Stimulated activated CD8-positive, alpha-beta memory T cell treated with anti-CD3 and anti-CD28 coated beads, Interleukin-7, amount 100 ng/mL, for 24 hours (primary cell): ENCODE measurements at regions not wholly inside any gene's neighbourhood (a gene's known extent, or its start where the extent isn't known, plus 50 kb on each side); places are given as distances from the start of the nearest gene placed in this dataset.

Experiments
- DNase-seq: peaks from one replicate; pipeline ENCODE4 v3.0.0-alpha.2; 2020; ENCODE audit warnings: low read depth

DNA sequence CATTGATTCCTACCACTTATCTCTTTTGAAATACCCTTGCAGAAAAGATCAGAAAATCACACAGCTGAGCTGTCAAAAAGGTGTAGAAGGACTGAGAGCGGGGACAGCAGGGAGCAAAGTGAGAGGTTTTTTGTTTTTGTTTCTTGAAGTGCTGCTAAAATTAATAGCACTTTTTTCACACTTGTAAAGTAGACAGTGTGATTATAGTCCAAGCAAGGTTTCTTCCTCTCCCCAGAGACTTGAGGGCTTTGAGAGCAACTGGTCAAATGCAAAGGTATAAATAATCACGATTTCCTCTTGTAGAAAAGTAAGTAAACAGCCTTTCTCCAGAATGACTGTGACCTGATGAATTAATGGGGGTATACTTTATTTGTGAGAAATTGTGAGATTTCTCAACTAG, 326.9 kb downstream of the ZNF608 start:
- DNase-seq = no peak

DNA sequence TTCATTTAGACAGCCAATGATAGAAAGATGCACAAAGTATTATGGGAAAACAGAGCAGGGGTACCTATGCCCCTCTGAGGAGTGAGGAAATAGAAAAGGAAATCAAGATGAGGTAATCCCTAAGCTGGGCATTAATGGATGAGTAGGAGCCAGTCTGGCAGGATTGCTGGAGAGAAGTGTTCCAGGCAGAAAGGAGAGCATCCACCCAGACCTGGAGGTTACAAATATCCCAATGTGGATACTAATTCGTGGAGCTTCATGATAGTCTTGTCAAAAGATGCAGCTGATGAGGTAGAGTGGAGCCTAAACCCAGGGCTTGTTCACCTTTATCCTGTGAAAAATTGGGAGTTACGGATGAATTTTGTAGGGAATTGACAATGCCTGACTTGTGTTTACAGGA, 328.0 kb downstream of the ZNF608 start:
- no peak for DNase-seq

DNA sequence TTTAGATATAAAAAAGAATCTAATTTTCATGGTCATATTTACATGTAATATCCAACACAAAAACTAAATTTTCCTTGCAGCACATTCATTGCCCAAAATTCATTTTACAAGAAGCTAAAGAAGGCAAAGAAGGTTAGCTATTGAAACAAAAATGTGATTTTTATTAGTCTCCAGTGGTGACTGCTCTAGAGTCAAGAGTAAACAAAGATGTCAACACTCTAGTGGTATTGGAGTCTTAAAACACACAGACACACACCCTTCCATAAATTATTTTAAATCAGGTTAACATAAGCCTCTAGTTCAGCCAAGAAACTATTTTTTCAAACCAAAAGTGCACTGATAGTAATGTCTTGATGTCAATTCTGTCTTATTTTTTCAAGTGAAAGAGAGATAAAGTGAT, 329.2 kb downstream of the ZNF608 start:
- no peak for DNase-seq

DNA sequence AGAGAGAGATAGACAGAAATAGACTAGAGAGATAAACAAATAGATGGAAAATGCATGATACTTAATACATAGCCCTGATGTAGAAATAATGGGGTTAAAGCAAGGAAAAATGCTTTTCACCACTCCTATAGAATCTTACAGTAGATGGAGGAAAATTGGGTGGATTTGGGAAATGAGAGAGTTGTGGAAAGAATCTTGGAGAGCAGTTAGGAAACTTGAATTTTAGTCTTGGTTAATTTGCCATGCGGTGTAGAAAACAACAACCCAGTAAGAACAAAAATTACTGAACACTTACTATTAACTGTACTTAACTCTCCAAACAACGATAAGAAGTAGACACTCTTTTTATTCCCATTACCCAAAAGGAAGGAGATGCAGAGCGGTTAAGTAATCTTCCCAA, 329.8 kb downstream of the ZNF608 start:
- no peak for DNase-seq

DNA sequence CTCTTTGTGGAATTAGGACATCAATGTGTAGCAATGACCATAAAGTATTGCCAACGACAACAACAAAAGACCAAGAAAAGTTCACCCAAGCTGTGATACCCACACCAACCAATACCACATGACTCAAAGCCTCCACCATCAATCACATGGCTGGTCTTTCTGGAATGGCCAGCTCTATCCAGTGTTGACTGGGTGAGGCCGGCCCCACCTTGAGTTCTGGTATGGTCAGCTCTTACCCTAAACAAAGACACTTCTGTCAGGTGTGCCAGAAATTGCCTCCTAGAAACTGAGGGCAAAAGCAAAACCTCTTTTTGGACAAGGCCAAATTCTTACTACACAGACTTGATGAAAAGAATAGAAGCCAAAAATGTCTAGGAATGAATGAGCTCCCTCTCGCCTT, 331.5 kb downstream of the ZNF608 start:
- DNase-seq = no peak

DNA sequence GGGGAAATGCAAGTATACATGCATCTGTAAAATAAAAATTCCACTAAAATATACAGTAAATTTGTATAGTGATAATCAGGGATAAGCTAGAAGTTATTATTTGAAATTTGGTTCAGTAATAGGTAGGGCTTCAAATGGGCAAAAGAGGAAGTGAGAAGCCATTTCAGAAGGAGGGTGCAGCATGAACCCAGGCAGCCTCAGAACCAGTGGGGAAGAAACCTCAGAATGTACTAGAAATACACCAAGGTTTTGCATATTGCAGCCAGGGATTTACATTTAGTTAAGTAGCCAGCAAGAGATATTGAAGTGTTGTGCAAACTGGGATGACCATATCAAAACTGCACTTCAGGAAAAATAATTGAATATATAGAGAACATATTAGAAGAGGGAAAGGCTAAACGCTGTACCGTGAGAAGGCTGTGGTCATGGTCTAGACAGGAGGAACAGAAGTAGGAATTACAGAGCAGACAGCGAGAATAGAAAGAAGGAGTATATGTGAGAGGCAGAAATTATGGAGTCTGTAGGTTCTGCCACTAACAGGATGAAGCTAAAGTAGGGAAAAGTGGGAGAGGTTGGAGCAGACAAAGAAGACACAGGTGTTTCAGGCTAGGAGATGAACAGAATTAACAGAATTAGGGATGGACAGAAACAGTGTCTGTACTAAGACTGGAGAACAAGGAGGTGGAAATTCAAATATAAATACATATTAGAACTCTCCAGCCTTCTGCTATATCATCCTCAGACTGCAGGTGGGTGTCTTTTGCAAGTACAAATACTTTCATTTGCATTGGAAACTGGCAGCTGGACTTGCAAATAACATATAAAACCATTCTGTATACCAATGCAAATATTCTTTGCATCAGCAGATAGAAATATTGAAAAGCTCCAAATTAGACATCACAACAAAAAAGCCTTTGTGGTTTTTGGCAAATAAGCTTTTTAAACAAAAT, 335.6 kb downstream of the ZNF608 start:
- no peak for DNase-seq

DNA sequence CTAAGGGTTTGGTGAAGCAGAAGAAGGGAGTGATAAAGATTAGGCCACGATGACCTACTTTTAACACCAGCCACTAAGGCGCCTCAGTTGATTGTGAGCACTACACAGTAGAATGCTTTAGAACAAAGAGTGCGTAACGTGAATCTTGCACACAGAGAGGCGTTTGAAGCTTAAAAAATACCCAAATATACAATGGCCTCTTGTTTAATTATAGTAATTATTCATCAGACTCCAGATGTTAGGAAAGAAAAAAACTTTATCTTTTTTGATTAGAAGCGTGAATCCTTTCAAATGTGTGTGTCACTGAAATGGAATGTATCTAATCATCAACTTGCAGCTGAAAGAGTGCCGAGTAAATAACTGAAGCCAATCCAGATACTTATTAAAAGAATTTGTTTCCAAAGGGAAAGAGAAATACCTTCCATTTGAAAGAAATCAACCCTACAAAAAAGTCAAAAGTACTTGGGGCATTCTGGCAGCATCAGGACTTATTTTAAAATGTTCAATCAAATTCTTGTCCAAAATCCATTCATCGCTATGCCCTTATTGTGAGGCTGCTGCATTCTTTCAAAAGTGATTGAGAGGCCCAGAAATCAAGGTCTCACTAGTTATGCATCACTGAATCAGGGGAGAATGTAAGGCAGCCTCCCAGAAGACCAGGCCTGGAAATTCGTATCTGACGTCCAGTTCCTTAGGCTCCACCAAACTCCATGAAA, 337.5 kb downstream of the ZNF608 start:
- DNase-seq = no peak

DNA sequence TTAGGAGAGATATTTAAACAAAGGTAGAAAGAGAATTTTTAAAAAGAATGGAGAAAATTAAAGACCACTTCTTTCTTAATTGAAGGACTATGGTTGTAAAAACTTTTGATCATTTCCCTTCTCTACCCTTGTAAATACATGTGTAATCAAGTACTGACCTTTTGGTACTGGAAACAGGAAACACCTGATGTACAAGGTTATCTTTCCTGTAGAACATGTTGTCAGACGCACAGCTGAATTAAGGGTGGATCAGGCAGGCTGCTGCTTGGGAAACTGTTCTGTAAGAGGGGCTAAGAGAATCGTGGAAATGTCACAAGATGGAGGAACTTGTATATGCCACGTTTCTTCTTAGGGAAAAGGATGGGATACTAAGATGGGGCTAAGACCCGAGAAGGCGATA, 341.6 kb downstream of the ZNF608 start:
- DNase-seq = no peak

DNA sequence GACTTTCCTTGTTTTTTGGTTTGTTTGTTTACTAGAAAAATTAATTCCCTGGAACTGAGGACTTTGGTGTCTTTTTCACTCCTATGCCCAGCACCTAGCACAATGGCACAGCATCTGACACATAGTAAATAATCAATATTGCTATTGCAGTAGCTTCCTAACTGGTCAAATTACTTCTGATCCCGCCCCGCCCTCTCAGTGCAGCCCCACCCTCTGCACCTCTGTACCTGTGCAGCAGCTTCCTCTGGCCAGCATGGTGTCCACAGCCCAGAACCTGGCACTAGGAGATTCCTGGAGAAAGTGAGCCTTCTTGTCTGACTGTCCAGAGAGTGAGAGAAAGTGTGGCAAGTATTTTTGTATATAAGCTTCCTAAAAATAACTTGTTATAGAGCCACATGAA, 343.2 kb downstream of the ZNF608 start:
- no peak for DNase-seq

DNA sequence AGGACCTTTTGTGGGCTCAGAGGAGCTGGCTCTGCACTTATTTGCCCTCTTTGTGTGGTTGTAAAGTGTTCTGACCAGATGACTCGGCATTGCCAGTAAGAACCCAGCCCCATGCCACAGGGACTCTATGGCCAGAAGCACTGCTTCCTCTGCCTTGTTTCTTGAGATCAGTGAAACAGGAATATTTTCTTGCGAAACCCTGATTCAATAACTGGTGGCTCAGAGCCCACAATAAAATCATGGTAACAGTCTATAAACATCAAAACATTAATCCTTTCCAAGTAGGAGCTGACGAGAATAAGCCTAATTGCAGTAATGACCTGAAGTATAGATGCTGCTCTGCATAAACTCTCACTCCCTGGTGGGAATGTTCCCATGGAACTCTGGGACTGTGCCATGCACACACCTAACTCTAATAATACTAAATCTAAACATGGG, 344.3 kb downstream of the ZNF608 start:
- no peak for DNase-seq

DNA sequence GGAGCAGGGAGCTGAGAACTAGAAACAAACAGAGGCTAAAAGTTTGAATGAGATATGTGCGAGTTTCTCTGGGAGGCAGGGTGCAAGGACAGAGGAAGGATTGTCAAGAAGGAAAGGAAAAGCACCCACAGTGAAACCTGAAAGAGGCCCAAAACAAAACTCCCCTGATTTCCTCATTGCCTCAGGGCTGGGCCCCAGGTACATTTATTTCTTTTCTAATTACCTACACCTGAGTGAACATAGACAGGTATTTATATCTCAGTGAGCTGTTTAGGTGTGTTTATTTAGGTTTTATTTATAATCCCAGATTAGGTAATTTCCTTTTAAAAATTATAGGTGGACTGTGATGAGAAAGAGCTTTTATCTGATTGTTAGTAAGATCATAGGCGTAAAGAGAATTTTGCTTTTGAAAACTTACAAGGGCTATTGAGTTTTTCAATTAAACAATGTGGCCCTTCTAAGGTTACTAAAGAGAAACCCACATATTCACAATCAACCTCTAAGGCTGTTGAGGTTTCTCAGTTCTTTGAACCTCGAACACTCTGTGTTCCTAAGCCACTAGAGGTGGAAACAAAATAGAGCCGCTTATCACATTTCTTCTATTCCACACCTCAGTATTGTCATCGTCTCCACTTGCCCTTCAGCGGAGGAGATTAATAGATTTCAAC, 344.8 kb downstream of the ZNF608 start:
- DNase-seq = no peak

DNA sequence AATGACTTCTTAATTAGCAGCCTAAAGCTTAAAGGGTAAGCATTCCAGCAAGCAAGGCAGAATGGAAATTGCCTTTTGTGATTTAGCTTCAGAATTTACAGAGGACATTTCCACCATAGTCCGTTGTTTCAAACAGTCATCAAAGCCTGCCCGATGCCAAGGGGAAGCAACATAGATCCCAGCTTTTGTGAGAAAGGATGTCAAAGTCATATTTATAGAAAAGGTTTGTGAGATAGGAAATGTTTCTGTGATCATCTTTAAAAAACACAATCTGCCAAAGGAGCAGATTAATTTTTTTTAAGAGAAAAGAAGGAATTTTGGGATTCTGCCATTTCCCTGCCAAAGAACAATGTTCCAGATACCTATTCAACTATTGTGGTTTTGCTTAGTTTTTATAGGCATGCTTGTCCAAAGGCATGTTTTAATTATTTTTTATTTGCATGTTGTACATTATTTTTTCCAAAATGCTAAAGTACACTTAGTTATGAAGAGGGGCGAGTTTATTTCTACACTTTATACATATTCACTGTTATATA, 346.9 kb downstream of the ZNF608 start:
- no peak for DNase-seq

DNA sequence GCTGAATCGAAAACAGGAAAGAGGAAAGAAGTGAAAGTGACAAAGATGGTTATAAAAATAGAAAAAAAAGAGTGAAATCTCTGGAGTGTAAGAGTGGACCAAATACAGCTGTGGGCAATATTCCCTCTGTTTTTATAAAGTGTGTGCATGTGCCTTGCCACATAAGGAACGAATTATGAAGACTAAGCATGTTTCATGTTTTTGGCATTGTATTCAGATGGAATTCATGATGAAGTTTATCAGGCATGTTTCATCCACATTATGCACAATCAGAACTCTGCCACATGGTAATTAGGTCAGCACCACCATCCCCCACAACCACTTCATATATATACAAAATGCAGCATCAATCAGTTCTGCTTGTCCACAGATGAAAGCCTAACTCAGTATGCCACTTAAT, 348.0 kb downstream of the ZNF608 start:
- no peak for DNase-seq

DNA sequence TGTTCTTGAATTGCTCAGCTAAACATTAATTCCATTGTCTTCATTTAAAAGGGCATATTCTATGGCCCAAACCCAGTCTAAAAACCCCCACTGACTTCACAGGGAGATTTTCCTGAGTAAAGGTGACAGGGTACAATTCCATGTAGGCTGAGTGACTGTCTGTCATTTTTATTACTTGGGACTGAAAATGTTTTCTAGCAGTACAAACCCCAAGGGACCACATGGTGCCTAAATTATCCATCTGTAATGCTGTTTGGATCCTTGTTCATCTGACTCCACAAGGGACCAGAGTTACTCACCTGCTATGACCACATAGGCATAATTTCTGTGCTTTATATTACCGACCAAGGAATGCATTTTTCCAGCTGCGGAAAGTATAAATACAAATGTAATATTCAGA, 349.1 kb downstream of the ZNF608 start:
- DNase-seq = no peak

DNA sequence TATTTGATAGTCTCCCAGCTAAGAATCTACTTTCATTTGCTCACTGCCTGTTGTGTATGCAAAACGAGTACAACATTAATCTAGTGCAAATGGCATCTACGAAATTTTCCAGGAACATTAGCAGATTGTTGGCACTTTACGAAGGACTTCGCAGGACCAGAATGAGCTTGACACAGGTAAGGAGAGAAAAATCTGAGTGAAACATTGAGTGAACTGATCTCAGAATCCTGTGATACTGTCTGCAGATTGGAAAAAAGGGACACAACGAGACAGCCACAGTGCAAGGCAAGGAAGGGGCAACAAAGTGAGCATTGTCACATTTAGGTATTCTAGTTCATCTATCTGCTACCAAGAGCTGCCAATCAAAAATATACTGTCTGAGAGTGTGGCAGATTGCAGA, 350.5 kb downstream of the ZNF608 start:
- no peak for DNase-seq

DNA sequence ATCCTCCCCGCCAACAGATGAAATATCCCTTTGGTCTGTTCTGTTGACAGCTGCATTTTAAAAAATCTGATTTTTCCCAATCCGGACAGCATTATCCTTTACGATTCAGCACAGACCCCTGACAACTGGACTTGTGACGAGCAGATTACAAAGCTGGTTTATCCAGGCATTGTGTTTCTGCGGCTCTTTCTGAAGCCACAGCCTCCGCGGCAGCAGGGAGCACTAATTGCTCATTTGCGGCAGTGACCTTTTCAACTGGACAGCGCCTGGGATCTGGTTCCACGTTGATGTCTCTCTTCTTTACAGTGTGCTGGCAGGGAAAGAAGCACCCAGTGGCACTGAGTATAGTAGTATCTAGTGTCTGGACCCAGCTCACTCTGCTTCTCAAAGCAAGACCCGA, 351.2 kb downstream of the ZNF608 start:
- DNase-seq = no peak

DNA sequence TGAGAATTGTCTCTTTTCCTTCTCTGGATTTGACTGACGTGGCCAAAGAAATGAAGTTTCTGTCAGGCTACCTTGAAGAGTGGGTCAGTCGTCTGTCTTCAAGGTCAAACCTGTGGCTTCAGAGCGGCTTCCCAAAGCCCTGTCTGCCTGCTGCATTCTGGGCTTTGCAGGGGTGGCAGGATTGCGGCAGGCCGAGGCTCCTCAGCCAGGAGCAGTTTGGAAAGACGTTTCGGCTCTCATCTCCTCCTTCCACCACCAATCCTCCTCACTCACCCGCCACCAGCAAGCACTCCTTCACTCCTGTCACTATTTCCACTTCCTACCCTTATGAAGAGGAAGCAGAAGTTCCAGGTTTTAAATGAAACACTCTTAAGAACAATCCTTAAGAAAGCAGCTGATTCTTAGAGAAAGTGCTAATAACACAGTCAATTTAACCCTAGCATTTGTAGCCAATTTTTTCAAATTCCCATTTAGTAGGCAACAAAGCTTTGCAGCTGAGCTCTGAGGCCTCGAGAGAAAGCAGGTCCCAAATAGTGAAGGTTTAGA, 351.7 kb downstream of the ZNF608 start:
- no peak for DNase-seq

DNA sequence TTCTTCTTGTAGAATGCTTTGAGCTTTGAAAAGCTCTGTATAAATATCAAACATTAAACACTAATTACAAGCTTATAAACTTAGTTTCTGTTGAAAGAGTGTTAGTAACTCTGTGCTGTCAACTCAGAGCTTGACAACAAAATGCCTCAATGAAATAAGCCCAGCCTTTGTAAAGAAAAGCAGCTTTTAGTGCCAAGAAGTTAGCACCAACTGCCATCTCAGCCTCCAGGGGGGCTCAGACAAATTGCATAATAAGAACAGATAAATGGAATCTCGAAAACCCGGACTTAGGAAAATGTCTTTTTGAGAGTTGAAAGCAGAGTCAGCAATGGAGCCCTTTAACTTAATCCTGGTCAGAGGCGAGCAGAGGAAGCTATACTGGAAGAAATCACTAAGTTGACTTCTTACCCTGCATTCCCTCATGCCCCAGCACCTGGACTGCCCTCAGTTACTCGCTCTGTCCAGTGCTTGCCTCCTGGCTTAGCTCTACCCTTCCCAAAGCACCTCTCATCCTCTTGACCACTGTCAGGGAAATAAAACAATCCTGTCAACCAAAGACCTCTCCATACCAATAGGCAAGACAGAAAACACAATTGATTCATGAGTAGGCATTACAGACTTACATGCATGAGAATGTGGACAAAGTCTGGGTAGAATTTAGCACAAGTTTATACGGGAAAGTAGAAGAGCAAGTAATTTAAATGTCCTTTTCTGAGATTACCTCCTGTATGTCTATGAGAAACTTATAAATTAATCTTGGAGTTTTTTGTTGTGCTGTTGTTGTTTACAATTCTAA, 352.7 kb downstream of the ZNF608 start:
- DNase-seq = no peak

DNA sequence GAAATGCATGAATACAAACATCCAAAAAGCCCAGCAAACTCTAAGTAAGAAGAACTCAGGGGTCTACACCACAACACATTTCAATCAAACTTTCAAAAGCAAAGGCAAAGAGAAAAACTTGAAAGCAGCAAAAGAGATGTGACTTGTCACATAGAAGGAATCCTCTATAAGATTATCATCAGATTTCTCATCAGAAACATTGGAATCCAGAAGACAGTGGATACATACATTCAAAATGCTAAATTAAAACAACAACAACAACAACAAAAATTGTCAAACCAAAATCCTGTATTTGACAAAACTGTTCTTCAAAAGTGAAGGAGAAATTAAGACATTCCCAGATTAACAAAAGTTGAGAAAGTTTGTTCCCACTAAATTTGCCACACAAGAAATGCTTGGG, 362.7 kb downstream of the ZNF608 start:
- no peak for DNase-seq

DNA sequence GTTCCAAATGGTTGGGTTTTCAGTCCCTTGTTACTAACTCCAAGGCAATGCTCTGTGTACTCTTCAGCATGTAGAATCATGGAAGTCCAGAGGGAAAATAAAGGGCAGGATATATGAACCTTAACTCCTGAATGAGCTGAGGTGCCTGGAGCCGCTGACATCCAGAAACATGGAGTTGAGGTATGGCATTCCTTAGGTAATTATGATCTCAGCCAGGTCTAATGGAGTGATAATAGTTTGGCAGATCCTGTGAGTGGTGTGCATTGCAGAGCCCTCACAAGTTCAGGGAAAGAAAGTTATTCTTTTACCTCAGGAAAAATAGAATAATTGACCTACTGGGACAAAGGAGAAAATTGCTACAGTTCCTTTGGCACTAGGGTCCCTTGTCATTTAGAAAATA, 369.1 kb downstream of the ZNF608 start:
- DNase-seq = no peak

DNA sequence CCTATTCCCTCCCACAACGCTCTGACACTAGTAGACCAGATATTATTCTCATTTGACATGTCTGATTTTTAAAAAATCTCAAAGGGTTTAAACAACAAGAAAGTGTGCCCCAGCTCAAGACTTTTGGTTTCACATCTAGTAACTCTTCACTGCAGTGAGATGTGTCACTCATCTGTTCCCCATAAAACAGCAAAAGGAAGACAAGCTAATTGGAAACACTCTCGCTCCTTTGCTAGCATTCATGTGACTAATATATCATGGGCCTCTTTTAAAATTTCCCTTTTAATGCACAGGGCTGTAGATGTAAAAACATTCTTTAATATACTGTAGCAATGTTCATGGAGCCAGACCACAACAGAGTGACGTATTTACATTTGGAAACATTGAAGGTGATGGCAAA, 372.6 kb downstream of the ZNF608 start:
- no peak for DNase-seq

DNA sequence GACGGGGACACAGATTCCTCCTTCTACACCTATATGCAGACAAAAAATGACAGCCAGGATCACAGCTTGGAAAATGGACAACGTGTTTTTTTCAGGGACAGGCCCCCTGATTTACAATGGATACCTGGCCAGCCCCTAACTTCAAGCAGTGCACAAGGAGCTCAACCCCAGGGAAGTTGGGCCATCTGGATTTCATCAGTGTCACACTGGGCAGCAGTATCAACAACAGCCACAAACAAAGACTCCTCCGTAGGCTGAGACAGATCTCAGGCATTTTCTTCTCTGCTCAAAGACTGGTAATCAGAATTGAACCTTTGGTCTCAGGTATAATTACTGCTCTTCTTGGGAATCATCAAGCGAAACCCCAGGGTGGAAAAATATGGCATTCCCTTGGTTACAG, 374.0 kb downstream of the ZNF608 start:
- no peak for DNase-seq
